AG04450 (cell line): ENCODE measurements at regions not wholly inside any gene's neighbourhood (a gene's known extent, or its start where the extent isn't known, plus 50 kb on each side); places are given as distances from the start of the nearest gene placed in this dataset.

ENCODE experiments used
- CTCF ChIA-PET: fragments of 300-600, 350-600 bp; formaldehyde crosslinking; extraction: SDS; loops from one replicate; lab custom pipeline; 2022; ENCODE audit warnings: antibody characterized with exemption, inconsistent platforms; lab: Charles Lee
- POLR2A ChIA-PET: fragments of 350-600 bp; formaldehyde crosslinking; extraction: SDS; loops from one replicate; lab custom pipeline; 2021; ENCODE audit warnings: antibody characterized with exemption, inconsistent platforms; lab: Yijun Ruan, JAX
- DNase-seq: peaks from one replicate; pipeline ENCODE4 v3.0.0-alpha.2; 2011; ENCODE audit warnings: low read depth, low spot score
- H3K27ac ChIP-seq: one replicate; pipeline ENCODE4 v1.5.1; 2012; ENCODE audit warnings: low read depth, low read length, control low read depth
- H3K27me3 ChIP-seq: one replicate; pipeline ENCODE4 v1.6.0; 2012; ENCODE audit warnings: low read length; ENCODE audit not compliant: control insufficient read depth, insufficient read depth
- H3K4me3 ChIP-seq: 2 replicates; pipeline ENCODE4 v1.5.1; 2011; ENCODE audit warnings: mild to moderate bottlenecking, low read depth, low read length, control low read depth
- H3K9me3 ChIP-seq: 2 replicates; pipeline ENCODE4 v1.5.1; 2012; ENCODE audit warnings: low read length; ENCODE audit not compliant: control insufficient read depth, insufficient read depth
- CTCF ChIP-seq: IDR thresholded peaks from 2 replicates; pipeline ENCODE4 v1.5.1; 2011; ENCODE audit warnings: low read depth, low read length, control low read depth, inconsistent platforms

GRCh38 chr4:122973465-122973864 lies 51.1 kb upstream of the NUDT6 start:
- Histone ChIP-seq H3K27ac (no peak overlapping the region), H3K27me3 (no peaks in the 10 kb centered on the region), H3K9me3 (peaks cover 10% of the 10 kb centered on the region), H3K4me3 (no peak overlapping the region)
- no peak for TF ChIP-seq CTCF
- ChIA-PET POLR2A (no interaction called here), CTCF (no interaction called here)
- DNase-seq = no peak

GRCh38 chr4:122976111-122976510 lies 53.7 kb upstream of the NUDT6 start:
- H3K27ac ChIP-seq = no peak overlapping the region
- no peaks in the 10 kb centered on the region for H3K27me3 ChIP-seq
- no peak for DNase-seq
- TF ChIP-seq CTCF = no peak
- H3K4me3 ChIP-seq = no peak overlapping the region
- CTCF ChIA-PET = no interaction called here
- POLR2A ChIA-PET = no interaction called here
- peaks cover 10% of the 10 kb centered on the region for H3K9me3 ChIP-seq

GRCh38 chr4:122977103-122977502 lies 54.7 kb upstream of the NUDT6 start:
- no peaks in the 10 kb centered on the region for H3K27me3 ChIP-seq
- POLR2A ChIA-PET = no interaction called here
- peaks cover 10% of the 10 kb centered on the region for H3K9me3 ChIP-seq
- CTCF ChIA-PET = no interaction called here
- no peak overlapping the region for H3K27ac ChIP-seq
- no peak for TF ChIP-seq CTCF
- H3K4me3 ChIP-seq = no peak overlapping the region
- no peak for DNase-seq

GRCh38 chr4:122978109-122978508 lies 55.7 kb upstream of the NUDT6 start:
- ChIA-PET CTCF (no interaction called here), POLR2A (interaction anchor here (0.6 kb wide), 1 partner anchor 41 kb away, joined by 3 read pairs; no protein-coding TSS in a partner anchor)
- Histone ChIP-seq H3K9me3 (peaks cover 10% of the 10 kb centered on the region), H3K27me3 (no peaks in the 10 kb centered on the region), H3K4me3 (no peak overlapping the region), H3K27ac (no peak overlapping the region)
- DNase-seq = no peak
- no peak for TF ChIP-seq CTCF

- peaks cover 10% of the 10 kb centered on the region for H3K9me3 ChIP-seq
- no peak for DNase-seq
- no peak overlapping the region for H3K4me3 ChIP-seq
- H3K27ac ChIP-seq = no peak overlapping the region
- POLR2A ChIA-PET = no interaction called here
- CTCF ChIA-PET = no interaction called here
- no peaks in the 10 kb centered on the region for H3K27me3 ChIP-seq
- TF ChIP-seq CTCF = no peak
These were observed 56.4 kb upstream of the NUDT6 start for GRCh38 chr4:122978789-122979188.
